H9 (cell line): ENCODE measurements at regions not wholly inside any gene's neighbourhood (a gene's known extent, or its start where the extent isn't known, plus 50 kb on each side); places are given as distances from the start of the nearest gene placed in this dataset.

ENCODE experiments used
- DNase-seq: peaks from one replicate; pipeline ENCODE4 v3.0.0-alpha.2; 2017
- H2AFZ ChIP-seq: one replicate; pipeline ENCODE4 v1.6.1; 2013; ENCODE audit warnings: mild to moderate bottlenecking, low read length, control low read depth, moderate library complexity
- H2AK5ac ChIP-seq: 2 replicates; pipeline ENCODE4 v1.6.1; 2013; ENCODE audit warnings: low read length, control low read depth, mixed read lengths; ENCODE audit not compliant: insufficient read length
- H2BK120ac ChIP-seq: one replicate; pipeline ENCODE4 v1.6.1; 2013; ENCODE audit warnings: low read depth, mild to moderate bottlenecking, low read length, control low read depth, inconsistent platforms; ENCODE audit not compliant: poor library complexity, severe bottlenecking
- H2BK12ac ChIP-seq: 2 replicates; pipeline ENCODE4 v1.6.1; 2013; ENCODE audit warnings: low read length, control low read depth, mixed read lengths, low read depth; ENCODE audit not compliant: insufficient read length
- H2BK15ac ChIP-seq: 2 replicates; pipeline ENCODE4 v1.6.1; 2013; ENCODE audit warnings: low read depth, low read length, control low read depth
- H2BK20ac ChIP-seq: one replicate; pipeline ENCODE4 v1.6.1; 2013; ENCODE audit warnings: low read depth, mild to moderate bottlenecking, low read length, control low read depth, inconsistent platforms; ENCODE audit not compliant: poor library complexity, severe bottlenecking
- H2BK5ac ChIP-seq: 2 replicates; pipeline ENCODE4 v1.6.1; 2013; ENCODE audit warnings: low read length, control low read depth, mixed read lengths; ENCODE audit not compliant: insufficient read length
- H3K14ac ChIP-seq: 2 replicates; pipeline ENCODE4 v1.6.1; 2013; ENCODE audit warnings: low read length, control low read depth; ENCODE audit not compliant: insufficient read depth
- H3K18ac ChIP-seq: 2 replicates; pipeline ENCODE4 v1.6.1; 2013; ENCODE audit warnings: low read depth, mild to moderate bottlenecking, mixed read lengths, low read length, control low read depth; ENCODE audit not compliant: insufficient read length
- H3K23ac ChIP-seq: 2 replicates; pipeline ENCODE4 v1.6.1; 2013; ENCODE audit warnings: low read length, control low read depth, mixed read lengths, low read depth; ENCODE audit not compliant: insufficient read length
- H3K23me2 ChIP-seq: 2 replicates; pipeline ENCODE4 v1.6.1; 2013; ENCODE audit warnings: low read depth, mild to moderate bottlenecking, mixed read lengths, low read length, control low read depth; ENCODE audit not compliant: insufficient read length, poor library complexity, severe bottlenecking
- H3K27ac ChIP-seq: 2 replicates; pipeline ENCODE4 v1.5.1; 2013; ENCODE audit warnings: low read length, control low read depth, mixed read lengths, low read depth; ENCODE audit not compliant: insufficient read length
- H3K27me3 ChIP-seq: 2 replicates; pipeline ENCODE4 v1.6.1; 2013; ENCODE audit warnings: low read length, control low read depth, inconsistent platforms; ENCODE audit not compliant: insufficient read depth
- H3K4ac ChIP-seq: 2 replicates; pipeline ENCODE4 v1.6.1; 2013; ENCODE audit warnings: low read depth, mild to moderate bottlenecking, control low read depth, inconsistent platforms, low read length, moderate library complexity
- H3K4me1 ChIP-seq: 2 replicates; pipeline ENCODE4 v1.6.1; 2013; ENCODE audit warnings: low read length, control low read depth, inconsistent platforms; ENCODE audit not compliant: insufficient read depth
- H3K4me2 ChIP-seq: 2 replicates; pipeline ENCODE4 v1.6.1; 2013; ENCODE audit warnings: low read length, control low read depth, mixed read lengths; ENCODE audit not compliant: insufficient read length, insufficient read depth
- H3K56ac ChIP-seq: 2 replicates; pipeline ENCODE4 v1.6.1; 2013; ENCODE audit warnings: low read depth, mild to moderate bottlenecking, mixed read lengths, low read length, control low read depth; ENCODE audit not compliant: insufficient read length
- H3K79me1 ChIP-seq: 2 replicates; pipeline ENCODE4 v1.6.1; 2013; ENCODE audit warnings: low read depth, mild to moderate bottlenecking, moderate library complexity, low read length, control low read depth, inconsistent platforms; ENCODE audit not compliant: insufficient read depth, poor library complexity, severe bottlenecking
- H3K79me2 ChIP-seq: 2 replicates; pipeline ENCODE4 v1.6.1; 2013; ENCODE audit warnings: low read length, control low read depth, inconsistent platforms; ENCODE audit not compliant: insufficient read depth
- H3K9ac ChIP-seq: 2 replicates; pipeline ENCODE4 v1.6.1; 2013; ENCODE audit warnings: low read length, control low read depth, mixed read lengths; ENCODE audit not compliant: insufficient read length; ENCODE audit errors: extremely low read depth
- H3K9me3 ChIP-seq: one replicate; pipeline ENCODE4 v1.6.1; 2013; ENCODE audit warnings: low read depth, low read length, inconsistent platforms; ENCODE audit not compliant: control insufficient read depth
- H3T11ph ChIP-seq: one replicate; pipeline ENCODE4 v1.6.1; 2013; ENCODE audit warnings: mild to moderate bottlenecking, low read length, control low read depth, inconsistent platforms
- H4K20me1 ChIP-seq: one replicate; pipeline ENCODE4 v1.6.1; 2013; ENCODE audit not compliant: control insufficient read depth, insufficient read length, insufficient read depth
- H4K5ac ChIP-seq: 2 replicates; pipeline ENCODE4 v1.6.1; 2013; ENCODE audit warnings: low read depth, mild to moderate bottlenecking, mixed read lengths, low read length, control low read depth; ENCODE audit not compliant: insufficient read length
- H4K8ac ChIP-seq: replicated peaks from 2 replicates; pipeline ENCODE4 v1.6.1; 2013; ENCODE audit warnings: low read length, control low read depth, mixed read lengths, low read depth; ENCODE audit not compliant: insufficient read length
- H4K91ac ChIP-seq: 2 replicates; pipeline ENCODE4 v1.6.1; 2013; ENCODE audit warnings: low read depth, mild to moderate bottlenecking, moderate library complexity, mixed read lengths, low read length, control low read depth; ENCODE audit not compliant: insufficient read length
- H3K27ac Mint-ChIP-seq, 3 experiments: 2 replicates in 2 of 3; 3 replicates in 1 of 3; pipeline ENCODE4 v1.8.0; 2020 to 2021; ENCODE audit warnings: mixed read lengths in 3 of 3, mild to moderate bottlenecking in 1 of 3, moderate library complexity in 1 of 3
- H3K27me3 Mint-ChIP-seq: 2 replicates; pipeline ENCODE4 v1.8.0; 2021; ENCODE audit warnings: low read depth, mild to moderate bottlenecking, moderate library complexity, mixed read lengths
- H3K36me3 Mint-ChIP-seq, 3 experiments: 2 replicates in 2 of 3; 3 replicates in 1 of 3; pipeline ENCODE4 v1.8.0; 2020 to 2021; ENCODE audit warnings: low read depth in 3 of 3, mixed read lengths in 3 of 3; ENCODE audit not compliant: insufficient read depth in 1 of 3
- H3K4me1 Mint-ChIP-seq, 2 experiments: 2 replicates each; pipeline ENCODE4 v1.8.0; 2020; ENCODE audit warnings: mixed read lengths in 2 of 2
- H3K4me3 Mint-ChIP-seq, 2 experiments: 2 replicates in 1 of 2; 3 replicates in 1 of 2; pipeline ENCODE4 v1.8.0; 2020 to 2021; ENCODE audit warnings: mild to moderate bottlenecking in 2 of 2, mixed read lengths in 2 of 2, moderate library complexity in 1 of 2
- H3K9me3 Mint-ChIP-seq, 2 experiments: 2 replicates in 1 of 2; 3 replicates in 1 of 2; pipeline ENCODE4 v1.8.0; 2020; ENCODE audit warnings: mild to moderate bottlenecking in 2 of 2, mixed read lengths in 2 of 2, moderate library complexity in 1 of 2
- CTCF ChIP-seq: fragments of 200-600 bp; sonication (generic); conservative IDR thresholded peaks from 3 replicates; pipeline ENCODE4 v1.8.0; 2021; ENCODE audit warnings: antibody characterized with exemption, mild to moderate bottlenecking
- WGBS: extraction: QIAGEN DNeasy Blood & Tissue Kit; methylation state at CpG from one replicate; pipeline ENCODE4 v1.1.7; 2013; ENCODE audit warnings: missing lambda C conversion rate, low lambda C conversion rate, mixed read lengths; ENCODE audit not compliant: insufficient read length; ENCODE audit errors: extremely low coverage; 5-methylcytosine and 5-hydroxymethylcytosine counted together

GRCh38 chr1:198978523-198978922, 339.7 kb downstream of the PTPRC start:
- H2BK20ac ChIP-seq = no peak overlapping the region
- WGBS = no CpG with 5 or more reads among the region's 1 CpG

More at GRCh38 chr1:198978523-198978922, 339.7 kb downstream of the PTPRC start:
- Histone ChIP-seq H3K27ac (no peak overlapping the region), H3K9me3 (no peaks in the 10 kb centered on the region), H3K9ac (no peak overlapping the region), H4K8ac (no peak overlapping the region), H2BK5ac (no peak overlapping the region), H3K14ac (no peak overlapping the region), H4K5ac (no peak overlapping the region), H3T11ph (no peak overlapping the region), H4K91ac (no peak overlapping the region), H3K23me2 (no peaks in the 10 kb centered on the region), H3K79me2 (no peaks in the 10 kb centered on the region), H3K4me2 (no peak overlapping the region), H3K79me1 (no peaks in the 10 kb centered on the region), H3K23ac (no peak overlapping the region), H2BK12ac (no peak overlapping the region), H2AFZ (no peak overlapping the region), H3K4me1 (peaks cover 3% of the 10 kb centered on the region), H4K20me1 (no peaks in the 10 kb centered on the region), H2BK15ac (no peak overlapping the region), H2BK120ac (no peak overlapping the region), H3K4ac (no peak overlapping the region), H3K27me3 (no peaks in the 10 kb centered on the region), H2AK5ac (no peak overlapping the region), H3K18ac (no peak overlapping the region), H3K56ac (no peak overlapping the region)
- Mint-ChIP-seq H3K27me3 (no peaks in the 10 kb centered on the region), H3K9me3 (no peaks in the 10 kb centered on the region), H3K4me1 (0 out of 4 replicates have a peak, but pooled peaks cover 0 to 5% of the 10 kb centered on the region in 2 experiments), H3K36me3 (no peaks in the 10 kb centered on the region), H3K27ac (no peak overlapping the region), H3K4me3 (no peak overlapping the region)
- DNase-seq = no peak
- no peak for TF ChIP-seq CTCF
